OCI-LY3 (cell line): ENCODE measurements at regions not wholly inside any gene's neighbourhood (a gene's known extent, or its start where the extent isn't known, plus 50 kb on each side); places are given as distances from the start of the nearest gene placed in this dataset.
"Not testable (repeated sequence)": the region's sequence is repeated elsewhere in the genome, so short reads cannot be mapped to it uniquely, and the experiment has no call there.

Experiments used
- H2AFZ ChIP-seq: fragments of 200-600, 300-600 bp; shearing (Covaris generic); 2 replicates; pipeline ENCODE4 v1.6.0; 2014; ENCODE audit warnings: antibody characterized with exemption, low read depth, low read length
- H3K27ac ChIP-seq: fragments of 200-600, 300-600 bp; sonication (generic); 2 replicates; pipeline ENCODE4 v1.5.1; 2014; ENCODE audit warnings: mild to moderate bottlenecking, low read length, moderate library complexity, mixed read lengths
- H3K27me3 ChIP-seq: fragments of 200-600, 300-600 bp; sonication (generic); 2 replicates; pipeline ENCODE4 v1.6.1; 2014; ENCODE audit warnings: low read depth, low read length, mixed read lengths
- H3K36me3 ChIP-seq: fragments of 200-600, 300-600 bp; sonication (generic); replicated peaks from 2 replicates; pipeline ENCODE3; 2014; ENCODE audit warnings: low read depth, low read length, mixed read lengths
- H3K4me1 ChIP-seq: fragments of 300-600, 200-600 bp; sonication (generic); 2 replicates; pipeline ENCODE4 v1.6.1; 2014; ENCODE audit warnings: low read length, mixed read lengths
- H3K4me2 ChIP-seq: fragments of 200-600, 300-600 bp; sonication (generic); 2 replicates; pipeline ENCODE4 v1.6.1; 2014; ENCODE audit warnings: low read length, mixed read lengths
- H3K4me3 ChIP-seq: fragments of 300-600, 200-600 bp; sonication (generic); 2 replicates; pipeline ENCODE4 v1.5.1; 2014; ENCODE audit warnings: antibody characterized with exemption, mild to moderate bottlenecking, low read length, moderate library complexity
- H3K79me2 ChIP-seq: fragments of 300-600, 200-600 bp; shearing (Covaris generic); 2 replicates; pipeline ENCODE4 v1.6.1; 2014; ENCODE audit warnings: mild to moderate bottlenecking, low read length, mixed read lengths
- H3K9ac ChIP-seq: fragments of 300-600, 200-600 bp; shearing (Covaris generic); 2 replicates; pipeline ENCODE4 v1.6.0; 2014; ENCODE audit warnings: mild to moderate bottlenecking, low read length, moderate library complexity
- H3K9me3 ChIP-seq: fragments of 200-600, 300-600 bp; shearing (Covaris generic); 2 replicates; pipeline ENCODE4 v1.6.1; 2014; ENCODE audit warnings: low read length, mixed read lengths; ENCODE audit not compliant: insufficient read depth
- H4K20me1 ChIP-seq: fragments of 200-600, 300-600 bp; sonication (generic); 2 replicates; pipeline ENCODE4 v1.6.1; 2016; ENCODE audit warnings: low read length, mixed read lengths; ENCODE audit not compliant: insufficient read depth

- H3K27ac ChIP-seq, H3K27me3 ChIP-seq, H4K20me1 ChIP-seq, H3K4me3 ChIP-seq, H3K4me2 ChIP-seq, H3K36me3 ChIP-seq, H3K9ac ChIP-seq, H3K79me2 ChIP-seq, H2AFZ ChIP-seq, H3K9me3 ChIP-seq, H3K4me1 ChIP-seq: not testable (repeated sequence)
Observed at GRCh38 chr3:75453328-75453727, 210.8 kb upstream of the FRG2C start.

- not testable (repeated sequence) for H2AFZ ChIP-seq, H3K9ac ChIP-seq, H3K4me3 ChIP-seq, H4K20me1 ChIP-seq, H3K4me1 ChIP-seq, H3K79me2 ChIP-seq, H3K36me3 ChIP-seq, H3K27me3 ChIP-seq, H3K4me2 ChIP-seq, H3K27ac ChIP-seq, H3K9me3 ChIP-seq
Observed at GRCh38 chr3:75453839-75454238, 210.3 kb upstream of the FRG2C start.

DNA sequence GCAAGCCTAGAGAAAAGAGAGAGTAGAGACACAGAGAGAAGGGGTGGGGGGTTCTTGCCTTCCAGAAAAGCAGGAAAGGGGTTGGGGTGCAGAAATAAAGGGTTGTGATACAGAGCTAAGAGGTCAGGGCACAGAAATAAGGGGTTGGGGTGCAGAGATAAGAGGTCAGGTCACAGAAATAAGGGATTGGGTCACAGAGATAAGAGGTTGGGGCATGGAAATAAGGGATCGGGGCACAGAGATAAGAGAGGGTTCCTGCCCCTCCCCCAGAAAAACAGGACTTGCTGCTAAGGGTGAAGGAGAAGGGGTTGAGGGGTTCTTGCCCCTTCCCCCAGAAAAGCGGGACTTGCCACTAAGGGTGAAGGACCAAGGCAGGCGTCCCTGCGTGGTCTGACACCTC lies 189.6 kb upstream of the FRG2C start:
- H3K4me2 ChIP-seq, H3K36me3 ChIP-seq, H3K4me3 ChIP-seq, H3K9me3 ChIP-seq, H3K79me2 ChIP-seq, H2AFZ ChIP-seq, H3K27ac ChIP-seq, H4K20me1 ChIP-seq, H3K4me1 ChIP-seq, H3K9ac ChIP-seq, H3K27me3 ChIP-seq: not testable (repeated sequence)

DNA sequence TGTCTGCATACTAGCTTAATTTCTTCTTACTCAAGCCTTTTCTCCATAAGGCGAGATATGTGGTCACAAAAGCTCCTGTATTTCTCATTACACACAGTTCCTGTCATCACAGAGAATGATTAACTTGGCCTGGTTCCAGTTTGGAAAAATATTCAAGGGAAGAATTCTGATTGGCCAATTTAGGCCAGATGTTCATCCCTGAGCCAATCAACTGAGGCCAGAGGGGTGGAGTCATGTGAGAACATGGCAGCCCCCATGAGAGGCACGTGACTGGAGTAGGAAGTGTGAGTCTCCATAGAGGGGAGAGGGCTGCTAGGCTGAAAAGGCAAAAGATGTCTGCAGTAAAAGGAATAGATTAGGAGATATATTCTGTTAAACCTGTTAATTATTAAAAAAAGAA lies 167.5 kb upstream of the FRG2C start:
- not testable (repeated sequence) for H3K4me2 ChIP-seq, H3K27ac ChIP-seq, H3K9ac ChIP-seq, H3K36me3 ChIP-seq, H3K27me3 ChIP-seq, H3K4me3 ChIP-seq, H2AFZ ChIP-seq, H3K4me1 ChIP-seq, H3K9me3 ChIP-seq, H3K79me2 ChIP-seq, H4K20me1 ChIP-seq

GRCh38 chr3:75500357-75500756 lies 163.8 kb upstream of the FRG2C start:
- not testable (repeated sequence) for H3K27ac ChIP-seq, H3K9me3 ChIP-seq, H3K9ac ChIP-seq, H3K4me1 ChIP-seq, H3K27me3 ChIP-seq, H2AFZ ChIP-seq, H3K4me2 ChIP-seq, H4K20me1 ChIP-seq, H3K4me3 ChIP-seq, H3K79me2 ChIP-seq, H3K36me3 ChIP-seq

- not testable (repeated sequence) for H3K9ac ChIP-seq, H3K79me2 ChIP-seq, H3K9me3 ChIP-seq, H3K27me3 ChIP-seq, H3K4me2 ChIP-seq, H2AFZ ChIP-seq, H3K27ac ChIP-seq, H3K4me1 ChIP-seq, H4K20me1 ChIP-seq, H3K36me3 ChIP-seq, H3K4me3 ChIP-seq
Observed at GRCh38 chr3:75502171-75502570, 162.0 kb upstream of the FRG2C start.

GRCh38 chr3:75502769-75503756 lies 161.1 kb upstream of the FRG2C start:
- not testable (repeated sequence) for H4K20me1 ChIP-seq, H3K27ac ChIP-seq, H3K27me3 ChIP-seq, H3K4me3 ChIP-seq, H3K4me2 ChIP-seq, H3K79me2 ChIP-seq, H3K36me3 ChIP-seq, H3K9me3 ChIP-seq, H3K4me1 ChIP-seq, H2AFZ ChIP-seq, H3K9ac ChIP-seq
